ENCODE measurements at regions not wholly inside any gene's neighbourhood (a gene's known extent, or its start where the extent isn't known, plus 50 kb on each side); places are given as distances from the start of the nearest gene placed in this dataset.

GRCh38 chr21:41108668-41109585 lies 59.0 kb upstream of the BACE2 start:
- no peak for DNase-seq (ENCODE audit: low read depth)
- no peak overlapping the region for H3K4me3 ChIP-seq (ENCODE audit: low read depth, low read length)

- no peak overlapping the region for H3K4me3 ChIP-seq (ENCODE audit: low read depth, low read length)
- no peak for DNase-seq (ENCODE audit: low read depth)
Measured at GRCh38 chr21:41110161-41110560, 57.8 kb upstream of the BACE2 start.

- no peak overlapping the region for H3K4me3 ChIP-seq (ENCODE audit: low read depth, low read length)
- no peak for DNase-seq (ENCODE audit: low read depth)
Measured at GRCh38 chr21:41110664-41111063, 57.3 kb upstream of the BACE2 start.

GRCh38 chr21:41111681-41112080 lies 56.3 kb upstream of the BACE2 start:
- no peak overlapping the region for H3K4me3 ChIP-seq (ENCODE audit: low read depth, low read length)
- no peak for DNase-seq (ENCODE audit: low read depth)

GRCh38 chr21:41112740-41113692 lies 54.9 kb upstream of the BACE2 start:
- H3K4me3 ChIP-seq (ENCODE audit: low read depth, low read length) = peak overlapping the region; percentile 11
- peak; percentile 51 for DNase-seq (ENCODE audit: low read depth)

GRCh38 chr21:41115851-41116250 lies 52.1 kb upstream of the BACE2 start:
- no peak for DNase-seq (ENCODE audit: low read depth)

More at GRCh38 chr21:41115851-41116250, 52.1 kb upstream of the BACE2 start:
- no peak overlapping the region for H3K4me3 ChIP-seq (ENCODE audit: low read depth, low read length)
